Prostate gland (tissue), 2 donors: ENCODE measurements at regions not wholly inside any gene's neighbourhood (a gene's known extent, or its start where the extent isn't known, plus 50 kb on each side); places are given as distances from the start of the nearest gene placed in this dataset.

Experiments used
- POLR2A ChIP-seq: fragments of 450-650 bp; IDR thresholded peaks from one replicate; pipeline ENCODE4 v1.6.1; 2016; ENCODE audit warnings: antibody characterized with exemption, mild to moderate bottlenecking
- TF ChIP-seq, protein P1 (sequence below), 4 experiments: fragments of 200-600 bp in 2 of 4; fragments of 450-650 bp in 2 of 4; sonication (generic) in 2 of 4; IDR thresholded peaks; 1 replicate in 3 of 4; 2 replicates in 1 of 4; pipeline ENCODE4 v1.5.1; 2016 to 2019; ENCODE audit warnings: antibody characterized with exemption in 4 of 4, mild to moderate bottlenecking in 2 of 4, moderate library complexity in 2 of 4

GRCh38 chr5:67286006-67286405 is 89.4 kb upstream of the CD180 start:
- TF ChIP-seq, protein P1, sequence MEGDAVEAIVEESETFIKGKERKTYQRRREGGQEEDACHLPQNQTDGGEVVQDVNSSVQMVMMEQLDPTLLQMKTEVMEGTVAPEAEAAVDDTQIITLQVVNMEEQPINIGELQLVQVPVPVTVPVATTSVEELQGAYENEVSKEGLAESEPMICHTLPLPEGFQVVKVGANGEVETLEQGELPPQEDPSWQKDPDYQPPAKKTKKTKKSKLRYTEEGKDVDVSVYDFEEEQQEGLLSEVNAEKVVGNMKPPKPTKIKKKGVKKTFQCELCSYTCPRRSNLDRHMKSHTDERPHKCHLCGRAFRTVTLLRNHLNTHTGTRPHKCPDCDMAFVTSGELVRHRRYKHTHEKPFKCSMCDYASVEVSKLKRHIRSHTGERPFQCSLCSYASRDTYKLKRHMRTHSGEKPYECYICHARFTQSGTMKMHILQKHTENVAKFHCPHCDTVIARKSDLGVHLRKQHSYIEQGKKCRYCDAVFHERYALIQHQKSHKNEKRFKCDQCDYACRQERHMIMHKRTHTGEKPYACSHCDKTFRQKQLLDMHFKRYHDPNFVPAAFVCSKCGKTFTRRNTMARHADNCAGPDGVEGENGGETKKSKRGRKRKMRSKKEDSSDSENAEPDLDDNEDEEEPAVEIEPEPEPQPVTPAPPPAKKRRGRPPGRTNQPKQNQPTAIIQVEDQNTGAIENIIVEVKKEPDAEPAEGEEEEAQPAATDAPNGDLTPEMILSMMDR (IDR thresholded peaks at IDR 0.05) = no peak
- TF ChIP-seq POLR2A = no peak
